LoVo (cell line): ENCODE measurements at regions not wholly inside any gene's neighbourhood (a gene's known extent, or its start where the extent isn't known, plus 50 kb on each side); places are given as distances from the start of the nearest gene placed in this dataset.
"Not testable (repeated sequence)": the region's sequence is repeated elsewhere in the genome, so short reads cannot be mapped to it uniquely, and the experiment has no call there.

ENCODE experiments used
- DNase-seq: peaks from one replicate; pipeline ENCODE4 v3.0.0-alpha.2; 2016; ENCODE audit warnings: low spot score

DNA sequence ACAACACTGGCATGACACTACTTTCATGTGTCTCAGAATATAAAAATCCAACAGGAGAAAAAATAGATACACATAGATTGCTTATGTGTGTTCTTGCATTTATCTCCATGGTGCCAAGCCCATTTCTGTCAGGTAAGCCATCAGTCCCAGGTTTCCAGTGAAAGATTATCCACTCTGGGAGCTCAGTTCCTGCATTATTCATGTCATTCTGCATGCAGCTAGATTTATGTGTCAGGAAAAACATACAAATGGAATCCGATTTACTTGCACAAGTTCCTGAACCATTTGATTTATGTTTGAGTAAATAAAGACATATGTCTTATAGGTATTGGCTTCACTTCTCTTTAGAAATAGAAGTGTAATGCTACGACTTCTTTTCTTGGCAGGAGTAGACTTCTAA is 569.7 kb downstream of the KCNJ2 start:
- DNase-seq = no peak

DNA sequence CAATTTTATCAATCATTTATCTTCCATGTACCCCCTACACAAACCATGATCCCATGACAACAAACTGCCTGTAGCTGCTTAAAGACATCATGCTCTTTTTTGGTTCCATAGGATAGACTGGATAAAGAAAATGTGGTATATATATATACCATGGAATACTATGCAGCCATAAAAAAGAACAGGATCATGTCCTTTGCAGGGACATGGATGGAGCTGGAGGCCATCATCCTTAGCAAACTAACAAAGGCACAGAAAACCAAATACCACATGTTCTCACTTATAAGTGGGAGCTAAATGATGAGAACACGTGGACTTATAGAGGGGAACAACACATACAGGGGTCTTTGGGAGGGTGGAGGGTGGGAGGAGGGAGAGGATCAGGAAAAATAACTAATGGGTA is 577.2 kb downstream of the KCNJ2 start:
- not testable (repeated sequence) for DNase-seq

DNA sequence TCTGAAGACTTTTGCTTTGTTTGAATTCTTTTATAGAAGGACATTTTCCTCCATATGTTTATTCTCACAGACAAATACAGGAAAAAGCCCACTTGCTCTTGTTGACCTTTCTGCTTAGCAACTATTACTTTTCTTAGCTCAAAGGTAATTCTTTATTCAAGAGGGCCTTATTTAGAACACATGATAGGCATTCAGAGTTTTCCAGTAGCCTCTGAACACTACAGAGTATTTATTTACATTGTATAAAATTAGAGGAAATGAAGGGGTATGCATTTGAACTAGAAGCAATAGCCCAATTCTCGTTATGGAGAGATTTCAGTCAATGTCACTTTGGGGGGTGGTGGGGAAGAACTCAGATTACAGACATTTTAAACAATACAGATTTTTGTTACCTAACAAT is 581.7 kb downstream of the KCNJ2 start:
- DNase-seq = no peak

- not testable (repeated sequence) for DNase-seq
These were observed 583.1 kb downstream of the KCNJ2 start for GRCh38 chr17:70752461-70752860.

DNA sequence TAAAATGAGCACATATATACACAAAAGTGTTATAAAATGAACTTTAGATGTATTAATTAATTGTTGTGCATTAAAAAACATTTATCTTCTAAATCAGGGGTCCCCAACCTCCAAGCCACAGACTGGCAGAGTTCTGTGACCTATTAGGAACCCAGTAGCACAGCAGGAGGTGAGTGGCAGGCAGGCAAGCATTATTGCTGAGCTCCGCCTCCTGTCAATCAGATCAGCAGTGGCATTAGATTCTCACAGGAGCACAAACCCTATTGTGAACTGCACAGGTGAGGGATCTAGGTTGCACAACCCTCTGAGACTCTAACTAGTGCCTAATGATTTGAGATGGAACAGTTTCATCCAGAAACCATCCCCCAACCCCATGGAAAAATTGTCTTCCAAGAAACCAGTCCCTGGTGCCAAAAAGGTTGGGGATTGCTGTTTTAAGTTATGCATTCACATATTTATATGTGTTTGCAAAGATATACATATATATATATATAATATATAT is 583.7 kb downstream of the KCNJ2 start:
- no peak for DNase-seq

- no peak for DNase-seq
These were observed 593.7 kb downstream of the KCNJ2 start for GRCh38 chr17:70763018-70763417.

GRCh38 chr17:70767102-70767701 is 597.9 kb downstream of the KCNJ2 start:
- DNase-seq = peak; percentile 22

- no peak for DNase-seq
These were observed 600.6 kb downstream of the KCNJ2 start for GRCh38 chr17:70769956-70770355.

DNA sequence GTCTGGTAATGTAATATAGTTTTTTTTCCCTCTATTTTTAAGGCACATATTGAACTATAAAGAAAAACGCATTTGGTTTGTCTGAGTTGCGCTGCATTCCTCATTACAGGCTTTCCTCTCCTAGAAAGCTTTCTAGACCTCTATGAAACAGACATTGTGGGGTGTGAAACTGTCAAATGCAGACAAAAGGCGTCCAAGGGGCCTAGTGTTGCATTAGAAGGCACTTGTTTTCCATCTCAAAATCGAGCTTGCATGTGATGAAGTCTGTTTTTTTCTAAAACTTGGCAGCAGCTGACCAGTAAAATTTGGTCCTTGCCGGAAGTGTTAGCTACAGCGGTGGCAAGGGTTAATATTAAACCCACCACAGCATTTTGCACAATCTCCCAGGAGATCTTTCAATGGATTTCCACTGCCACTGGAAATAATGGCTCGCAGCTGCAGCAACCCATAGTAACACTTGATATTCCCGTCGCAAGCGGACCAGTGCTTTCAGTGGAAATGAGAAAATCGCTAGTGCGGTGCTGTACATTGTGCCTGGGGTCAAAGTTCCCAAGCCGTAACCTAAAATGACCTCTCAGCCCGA is 602.6 kb downstream of the KCNJ2 start:
- no peak for DNase-seq

DNA sequence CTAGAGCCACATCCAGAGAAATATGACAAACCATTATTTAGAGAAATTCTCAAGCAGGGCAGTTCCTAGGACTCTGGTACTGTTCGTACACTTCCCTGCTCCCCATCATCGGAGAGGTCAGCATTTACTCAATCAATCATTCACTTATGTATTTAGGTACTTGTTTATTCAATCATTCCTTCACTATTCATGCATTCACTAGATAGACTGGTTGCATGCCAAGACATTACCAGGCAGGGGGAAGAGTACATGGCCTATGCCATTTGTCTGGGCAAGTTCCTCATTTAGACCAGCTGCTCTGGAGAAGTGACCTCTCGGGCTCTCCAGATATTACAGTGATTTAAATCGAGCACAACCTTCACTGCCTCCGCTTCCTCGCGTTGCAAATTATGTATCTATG is 603.4 kb downstream of the KCNJ2 start:
- no peak for DNase-seq

DNA sequence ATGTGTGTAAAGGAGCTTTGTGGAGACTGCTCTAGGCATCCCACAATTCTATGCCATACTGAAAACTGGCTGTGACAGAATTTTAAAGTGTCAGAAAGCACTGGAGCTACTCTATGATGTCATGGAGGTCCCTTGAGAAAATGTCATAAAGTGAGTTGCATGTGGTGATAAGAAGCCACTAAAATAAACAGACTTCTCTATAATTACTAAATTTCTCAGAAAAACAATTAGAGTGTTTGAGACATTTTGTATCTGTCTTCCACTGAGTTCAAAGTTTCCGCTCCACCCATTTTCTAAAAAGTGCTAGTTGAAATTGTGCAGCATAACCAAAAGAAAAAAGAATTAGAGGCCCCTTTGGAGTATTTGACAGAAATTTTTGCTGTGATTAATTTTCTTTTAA is 603.9 kb downstream of the KCNJ2 start:
- DNase-seq = no peak

DNA sequence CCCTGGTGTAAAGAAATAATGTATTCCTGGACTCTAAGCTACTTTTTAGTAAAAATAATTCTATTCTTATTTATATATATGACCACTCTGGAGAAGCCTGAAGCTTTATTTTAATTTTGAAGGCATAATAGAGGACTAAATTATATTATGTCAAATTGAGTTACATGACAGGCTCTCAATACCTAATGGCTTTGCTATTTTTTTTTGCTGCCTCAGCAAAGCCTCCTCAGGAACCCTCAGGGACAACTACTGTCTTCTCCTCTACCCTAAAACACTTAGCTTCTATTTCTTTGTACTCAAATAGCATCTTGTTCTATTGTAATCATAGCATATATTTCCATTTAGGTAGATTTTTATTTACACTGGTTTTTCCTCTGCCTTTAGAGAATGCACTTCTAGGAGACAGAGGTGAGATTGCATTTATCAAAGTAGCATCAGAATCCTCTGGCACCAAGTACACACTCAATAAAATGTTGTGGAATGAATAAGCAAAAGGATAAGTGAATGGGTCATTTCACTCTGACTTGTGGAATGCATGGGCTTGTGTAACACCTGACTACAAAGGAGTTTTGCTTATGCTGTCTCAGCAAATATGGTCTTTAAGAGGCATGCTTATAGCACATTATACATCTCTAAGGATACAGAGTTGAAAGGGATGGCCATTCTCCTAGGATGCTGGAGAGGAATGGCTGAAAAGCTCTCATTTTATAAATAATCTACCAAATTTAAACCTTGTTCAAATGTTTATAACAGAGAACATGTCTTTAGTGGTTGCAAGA is 605.2 kb downstream of the KCNJ2 start:
- no peak for DNase-seq

GRCh38 chr17:70775679-70776078 is 606.3 kb downstream of the KCNJ2 start:
- DNase-seq = no peak

- DNase-seq = no peak
These were observed 607.1 kb downstream of the KCNJ2 start for GRCh38 chr17:70776441-70776840.

GRCh38 chr17:70780031-70780430 is 610.7 kb downstream of the KCNJ2 start:
- DNase-seq = no peak

- DNase-seq = no peak
These were observed 616.7 kb downstream of the KCNJ2 start for GRCh38 chr17:70786081-70786480.

DNA sequence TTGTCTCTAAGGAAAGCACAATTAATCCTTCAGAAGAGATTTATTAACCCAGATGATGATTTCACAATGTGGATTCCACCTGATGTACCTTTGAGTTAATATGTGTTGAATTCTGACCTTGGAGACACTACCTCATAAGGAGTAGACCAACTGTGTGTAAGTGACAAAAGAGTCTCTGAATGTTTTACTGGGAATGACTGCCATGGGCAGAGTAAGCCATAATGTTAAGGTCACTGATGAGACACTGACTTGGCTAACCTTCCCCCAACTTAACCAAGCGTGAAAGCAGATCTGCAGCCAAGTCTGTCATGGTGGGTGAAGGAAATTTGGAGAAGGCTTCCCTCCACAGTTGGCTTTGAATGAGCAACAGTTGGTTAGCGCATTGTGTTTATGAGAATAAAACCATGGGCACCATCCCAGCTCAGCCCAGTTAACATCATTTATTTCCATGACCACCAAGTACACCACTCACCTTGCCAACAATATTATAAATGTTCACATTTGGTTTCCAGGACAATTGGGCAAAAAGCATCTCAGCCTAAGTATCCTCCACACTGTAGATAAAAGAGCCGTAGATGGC is 618.5 kb downstream of the KCNJ2 start:
- no peak for DNase-seq

DNA sequence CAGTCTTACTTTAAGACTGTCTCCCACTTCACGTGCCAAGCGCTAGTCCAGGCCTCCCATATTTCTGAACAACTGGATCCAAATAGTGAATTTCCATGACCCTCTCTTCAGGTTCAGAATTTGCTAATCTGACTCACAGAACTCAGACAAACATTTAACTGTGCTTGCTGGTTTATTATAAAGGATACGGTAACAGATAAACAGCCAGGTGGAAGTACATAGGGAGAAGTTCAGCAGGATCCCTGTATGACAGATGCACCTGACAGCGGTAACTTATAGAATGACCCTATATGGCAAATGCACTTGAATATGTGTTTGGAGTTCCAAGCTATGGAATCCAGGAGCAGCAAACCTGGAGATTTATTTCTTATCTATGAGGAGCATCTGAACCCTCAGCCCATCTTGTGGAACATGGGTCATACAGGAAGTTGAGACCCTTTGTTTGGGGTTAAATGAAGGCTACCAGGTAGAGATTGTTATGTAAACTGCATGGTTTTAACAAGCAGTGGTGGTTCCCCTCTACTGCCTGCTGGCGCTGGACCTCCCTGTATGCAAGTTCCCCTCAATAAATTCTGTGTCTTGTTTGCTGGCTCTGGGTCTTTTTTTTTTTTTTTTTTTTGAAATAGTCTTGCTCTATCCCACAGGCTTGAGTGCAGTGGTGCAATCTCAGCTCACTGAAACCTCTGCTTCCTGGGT is 622.6 kb downstream of the KCNJ2 start:
- no peak for DNase-seq

GRCh38 chr17:70794738-70795137 is 625.4 kb downstream of the KCNJ2 start:
- DNase-seq = no peak

DNA sequence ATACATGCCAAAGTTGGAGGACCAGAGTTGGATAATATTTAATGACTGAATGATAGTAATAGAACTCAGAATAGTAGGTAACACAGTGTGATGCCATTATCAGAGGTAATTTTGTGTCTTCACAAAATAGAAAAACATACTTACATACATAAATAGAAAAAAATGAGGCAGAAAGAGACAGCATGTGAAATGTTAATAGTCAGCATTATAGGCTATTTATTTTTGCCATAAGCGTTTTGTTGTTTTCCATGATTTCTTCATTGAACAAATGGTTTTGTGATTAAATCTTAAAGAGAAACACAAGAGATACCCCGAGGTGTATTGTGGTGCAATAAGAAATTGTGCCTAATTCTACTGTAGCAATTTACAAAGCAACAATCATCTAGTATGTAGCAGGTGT is 626.3 kb downstream of the KCNJ2 start:
- no peak for DNase-seq

GRCh38 chr17:70796757-70797156 is 627.4 kb downstream of the KCNJ2 start:
- no peak for DNase-seq

- DNase-seq = no peak
These were observed 627.8 kb downstream of the KCNJ2 start for GRCh38 chr17:70797166-70797565.
